ENCODE measurements at regions not wholly inside any gene's neighbourhood (a gene's known extent, or its start where the extent isn't known, plus 50 kb on each side); places are given as distances from the start of the nearest gene placed in this dataset.

- DNase-seq (ENCODE audit: low spot score) = no peak
These were observed 1043.0 kb upstream of the POU3F3 start for GRCh38 chr2:103810875-103811274.

- DNase-seq (ENCODE audit: low spot score) = no peak
These were observed 1039.9 kb upstream of the POU3F3 start for GRCh38 chr2:103814016-103814415.

GRCh38 chr2:103815731-103816130, 1038.2 kb upstream of the POU3F3 start:
- no peak for DNase-seq (ENCODE audit: low spot score)

- no peak for DNase-seq (ENCODE audit: low spot score)
These were observed 1036.2 kb upstream of the POU3F3 start for GRCh38 chr2:103817746-103818145.

GRCh38 chr2:103818176-103818575, 1035.7 kb upstream of the POU3F3 start:
- DNase-seq (ENCODE audit: low spot score) = no peak

GRCh38 chr2:103819599-103819998, 1034.3 kb upstream of the POU3F3 start:
- no peak for DNase-seq (ENCODE audit: low spot score)

- no peak for DNase-seq (ENCODE audit: low spot score)
These were observed 1030.1 kb upstream of the POU3F3 start for GRCh38 chr2:103823847-103824246.

- DNase-seq (ENCODE audit: low spot score) = no peak
These were observed 1006.6 kb upstream of the POU3F3 start for GRCh38 chr2:103847276-103847675.

- no peak for DNase-seq (ENCODE audit: low spot score)
These were observed 994.7 kb upstream of the POU3F3 start for GRCh38 chr2:103859238-103859637.

- no peak for DNase-seq (ENCODE audit: low spot score)
These were observed 993.9 kb upstream of the POU3F3 start for GRCh38 chr2:103860016-103860415.

GRCh38 chr2:103868396-103868795, 985.5 kb upstream of the POU3F3 start:
- DNase-seq (ENCODE audit: low spot score) = no peak

GRCh38 chr2:103873716-103874351, 980.1 kb upstream of the POU3F3 start:
- DNase-seq (ENCODE audit: low spot score) = no peak

GRCh38 chr2:103875131-103875530, 978.8 kb upstream of the POU3F3 start:
- no peak for DNase-seq (ENCODE audit: low spot score)

GRCh38 chr2:103875531-103875930, 978.4 kb upstream of the POU3F3 start:
- DNase-seq (ENCODE audit: low spot score) = no peak

- DNase-seq (ENCODE audit: low spot score) = no peak
These were observed 977.3 kb upstream of the POU3F3 start for GRCh38 chr2:103876611-103877010.

GRCh38 chr2:103879101-103879500, 974.8 kb upstream of the POU3F3 start:
- DNase-seq (ENCODE audit: low spot score) = no peak

- DNase-seq (ENCODE audit: low spot score) = no peak
These were observed 973.7 kb upstream of the POU3F3 start for GRCh38 chr2:103880081-103880834.

GRCh38 chr2:103887625-103888024, 966.3 kb upstream of the POU3F3 start:
- no peak for DNase-seq (ENCODE audit: low spot score)

GRCh38 chr2:103896182-103896581, 957.7 kb upstream of the POU3F3 start:
- no peak for DNase-seq (ENCODE audit: low spot score)

- DNase-seq (ENCODE audit: low spot score) = no peak
These were observed 955.4 kb upstream of the POU3F3 start for GRCh38 chr2:103898561-103898960.

- no peak for DNase-seq (ENCODE audit: low spot score)
These were observed 951.6 kb upstream of the POU3F3 start for GRCh38 chr2:103902347-103902746.

GRCh38 chr2:103921161-103921560, 932.8 kb upstream of the POU3F3 start:
- DNase-seq (ENCODE audit: low spot score) = no peak

- DNase-seq (ENCODE audit: low spot score) = no peak
These were observed 911.7 kb upstream of the POU3F3 start for GRCh38 chr2:103942199-103942598.

- DNase-seq (ENCODE audit: low spot score) = no peak
These were observed 908.8 kb upstream of the POU3F3 start for GRCh38 chr2:103945083-103945482.
